HepG2 (cell line): ENCODE measurements at regions not wholly inside any gene's neighbourhood (a gene's known extent, or its start where the extent isn't known, plus 50 kb on each side); places are given as distances from the start of the nearest gene placed in this dataset.
A peak's percentile ranks its signal among the peaks of the same experiment; 100 is the strongest.

ENCODE experiments used
- ATF7 ChIP-seq, 2 experiments: fragments of 450-650 bp in 1 of 2; sonication (generic) in 1 of 2; formaldehyde crosslinking in 1 of 2; IDR thresholded peaks; 2 replicates each; pipeline versions ENCODE4 v1.4.0 to v1.6.1; 2016 to 2020; ENCODE audit warnings: antibody characterized with exemption in 1 of 2, mild to moderate bottlenecking in 1 of 2, missing genetic modification reagents in 1 of 2
- BORCS8-MEF2B ChIP-seq: sonication (generic); formaldehyde crosslinking; IDR thresholded peaks from 2 replicates; pipeline ENCODE4 v1.8.0; 2022; ENCODE audit warnings: mild to moderate bottlenecking, missing genetic modification reagents
- DPF2 ChIP-seq: sonication (generic); formaldehyde crosslinking; IDR thresholded peaks from 2 replicates; pipeline ENCODE4 v1.4.0; 2020; ENCODE audit warnings: mild to moderate bottlenecking, low read depth, missing genetic modification reagents, borderline replicate concordance
- FOXA1 ChIP-seq, 2 experiments: fragments of 450-650 bp in 1 of 2; sonication (generic) in 1 of 2; formaldehyde crosslinking in 1 of 2; IDR thresholded peaks; 2 replicates each; pipeline versions ENCODE4 v1.4.0 to v1.6.1; 2016 to 2020; ENCODE audit warnings: missing genetic modification reagents in 1 of 2
- FOXC1 ChIP-seq: sonication (generic); formaldehyde crosslinking; IDR thresholded peaks from 2 replicates; pipeline ENCODE4 v1.8.0; 2022; ENCODE audit warnings: mild to moderate bottlenecking, missing genetic modification reagents, borderline replicate concordance
- GABPB1 ChIP-seq: IDR thresholded peaks from 2 replicates; pipeline ENCODE4 v1.6.1; 2016; ENCODE audit warnings: mild to moderate bottlenecking, missing genetic modification reagents, moderate library complexity, missing compliant biosample characterization
- HES4 ChIP-seq: sonication (generic); formaldehyde crosslinking; IDR thresholded peaks from 2 replicates; pipeline ENCODE4 v1.9.0; 2021; ENCODE audit warnings: mild to moderate bottlenecking, missing genetic modification reagents, borderline replicate concordance
- KLF12 ChIP-seq: sonication (generic); formaldehyde crosslinking; IDR thresholded peaks from 2 replicates; pipeline ENCODE4 v1.4.0; 2020; ENCODE audit warnings: missing genetic modification reagents, borderline replicate concordance
- KLF15 ChIP-seq: sonication (generic); formaldehyde crosslinking; IDR thresholded peaks from 2 replicates; pipeline ENCODE4 v1.8.1; 2023; ENCODE audit warnings: borderline replicate concordance, mild to moderate bottlenecking, inconsistent platforms, missing genetic modification reagents, mixed read lengths
- KLF16 ChIP-seq, 2 experiments: sonication (generic) in 1 of 2; formaldehyde crosslinking in 1 of 2; IDR thresholded peaks; 2 replicates each; pipeline versions ENCODE4 v1.6.1 to v1.8.0; 2016 to 2023; ENCODE audit warnings: missing genetic modification reagents in 2 of 2, missing compliant biosample characterization in 1 of 2
- MZF1 ChIP-seq: sonication (generic); formaldehyde crosslinking; IDR thresholded peaks from 2 replicates; pipeline ENCODE4 v1.8.1; 2023; ENCODE audit warnings: mild to moderate bottlenecking, missing genetic modification reagents, borderline replicate concordance
- POLR2A ChIP-seq, 2 experiments: IDR thresholded peaks; 2 replicates each; pipeline ENCODE4 v1.6.1; 2011; ENCODE audit warnings: low read depth in 2 of 2, low read length in 2 of 2, mild to moderate bottlenecking in 1 of 2, moderate library complexity in 1 of 2; ENCODE audit not compliant: insufficient read depth in 1 of 2
- PRPF4 ChIP-seq: fragments of 200-400 bp; formaldehyde crosslinking; IDR thresholded peaks from 2 replicates; pipeline ENCODE4 v1.6.1; 2016; ENCODE audit warnings: low read length, low read depth; ENCODE audit not compliant: poor library complexity, severe bottlenecking
- RFX1 ChIP-seq: fragments of 450-650 bp; IDR thresholded peaks from 2 replicates; pipeline ENCODE4 v1.6.1; 2017
- SKI ChIP-seq: fragments of 450-650 bp; IDR thresholded peaks from one replicate; pipeline ENCODE4 v1.6.1; 2018; ENCODE audit warnings: mild to moderate bottlenecking; ENCODE audit not compliant: partially characterized antibody
- SNAPC2 ChIP-seq: sonication (generic); formaldehyde crosslinking; IDR thresholded peaks from 2 replicates; pipeline ENCODE4 v1.8.1; 2022; ENCODE audit warnings: mild to moderate bottlenecking, missing genetic modification reagents
- ZNF138 ChIP-seq: sonication (generic); formaldehyde crosslinking; IDR thresholded peaks from 2 replicates; pipeline ENCODE4 v1.5.0; 2020; ENCODE audit warnings: mild to moderate bottlenecking, low read depth, missing genetic modification reagents
- ZNF367 ChIP-seq: sonication (generic); formaldehyde crosslinking; IDR thresholded peaks from 2 replicates; pipeline ENCODE4 v1.4.0; 2020; ENCODE audit warnings: missing genetic modification reagents, borderline replicate concordance
- ZNF891 ChIP-seq: sonication (generic); formaldehyde crosslinking; IDR thresholded peaks from 2 replicates; pipeline ENCODE4 v1.5.0; 2020; ENCODE audit warnings: mild to moderate bottlenecking, missing genetic modification reagents
- TF ChIP-seq, protein P1 (sequence below): sonication (generic); formaldehyde crosslinking; IDR thresholded peaks from 2 replicates; pipeline ENCODE4 v1.4.0; 2020; ENCODE audit warnings: missing genetic modification reagents
- TF ChIP-seq, protein P2 (sequence below): sonication (generic); formaldehyde crosslinking; IDR thresholded peaks from 2 replicates; pipeline ENCODE4 v1.5.0; 2020; ENCODE audit warnings: missing genetic modification reagents
- TF ChIP-seq, protein P3 (sequence below), 2 experiments: sonication (generic) in 1 of 2; formaldehyde crosslinking in 1 of 2; IDR thresholded peaks; 2 replicates each; pipeline versions ENCODE4 v1.5.1 to v1.6.1; 2011 to 2020; ENCODE audit warnings: borderline replicate concordance in 1 of 2, low read depth in 1 of 2, low read length in 1 of 2, mild to moderate bottlenecking in 1 of 2, missing genetic modification reagents in 1 of 2, moderate library complexity in 1 of 2
- TF ChIP-seq, protein P4 (sequence below): sonication (generic); formaldehyde crosslinking; IDR thresholded peaks from 2 replicates; pipeline ENCODE4 v1.4.0; 2020; ENCODE audit warnings: low read depth, mild to moderate bottlenecking, missing genetic modification reagents

DNA sequence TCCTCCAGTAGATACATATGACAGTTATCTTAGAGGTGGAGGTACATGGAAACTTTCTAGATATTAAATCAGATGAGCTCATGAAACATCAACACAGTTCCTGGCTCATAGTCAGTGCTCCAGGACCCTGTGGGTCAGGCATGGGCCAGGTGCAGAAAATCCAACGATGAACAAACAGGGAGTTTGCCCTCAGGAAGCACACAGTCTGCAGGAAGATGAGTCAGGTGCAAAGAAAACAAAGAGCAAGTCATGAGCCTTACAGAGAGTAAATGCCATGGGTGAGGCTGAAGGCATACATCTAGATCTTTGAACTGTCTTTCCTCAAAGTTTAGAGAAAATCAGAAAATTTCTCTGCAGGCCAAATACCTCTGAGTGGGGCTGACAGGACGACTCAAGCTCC is 184.2 kb upstream of the TPM1 start (continued):
- TF ChIP-seq, protein P1, sequence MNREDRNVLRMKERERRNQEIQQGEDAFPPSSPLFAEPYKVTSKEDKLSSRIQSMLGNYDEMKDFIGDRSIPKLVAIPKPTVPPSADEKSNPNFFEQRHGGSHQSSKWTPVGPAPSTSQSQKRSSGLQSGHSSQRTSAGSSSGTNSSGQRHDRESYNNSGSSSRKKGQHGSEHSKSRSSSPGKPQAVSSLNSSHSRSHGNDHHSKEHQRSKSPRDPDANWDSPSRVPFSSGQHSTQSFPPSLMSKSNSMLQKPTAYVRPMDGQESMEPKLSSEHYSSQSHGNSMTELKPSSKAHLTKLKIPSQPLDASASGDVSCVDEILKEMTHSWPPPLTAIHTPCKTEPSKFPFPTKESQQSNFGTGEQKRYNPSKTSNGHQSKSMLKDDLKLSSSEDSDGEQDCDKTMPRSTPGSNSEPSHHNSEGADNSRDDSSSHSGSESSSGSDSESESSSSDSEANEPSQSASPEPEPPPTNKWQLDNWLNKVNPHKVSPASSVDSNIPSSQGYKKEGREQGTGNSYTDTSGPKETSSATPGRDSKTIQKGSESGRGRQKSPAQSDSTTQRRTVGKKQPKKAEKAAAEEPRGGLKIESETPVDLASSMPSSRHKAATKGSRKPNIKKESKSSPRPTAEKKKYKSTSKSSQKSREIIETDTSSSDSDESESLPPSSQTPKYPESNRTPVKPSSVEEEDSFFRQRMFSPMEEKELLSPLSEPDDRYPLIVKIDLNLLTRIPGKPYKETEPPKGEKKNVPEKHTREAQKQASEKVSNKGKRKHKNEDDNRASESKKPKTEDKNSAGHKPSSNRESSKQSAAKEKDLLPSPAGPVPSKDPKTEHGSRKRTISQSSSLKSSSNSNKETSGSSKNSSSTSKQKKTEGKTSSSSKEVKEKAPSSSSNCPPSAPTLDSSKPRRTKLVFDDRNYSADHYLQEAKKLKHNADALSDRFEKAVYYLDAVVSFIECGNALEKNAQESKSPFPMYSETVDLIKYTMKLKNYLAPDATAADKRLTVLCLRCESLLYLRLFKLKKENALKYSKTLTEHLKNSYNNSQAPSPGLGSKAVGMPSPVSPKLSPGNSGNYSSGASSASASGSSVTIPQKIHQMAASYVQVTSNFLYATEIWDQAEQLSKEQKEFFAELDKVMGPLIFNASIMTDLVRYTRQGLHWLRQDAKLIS (CRISPR knock-in tag): no peak
- TF ChIP-seq GABPB1 (CRISPR knock-in tag) (no peak), FOXC1 (CRISPR knock-in tag) (no peak), KLF15 (CRISPR knock-in tag) (no peak), PRPF4 (no peak), POLR2A (IDR thresholded peaks at IDR 0.05; ENCODE audit: insufficient read depth in 1 of 2, low read depth in 2 of 2, low read length in 2 of 2) (no peak), ZNF138 (CRISPR knock-in tag) (no peak), FOXA1 (IDR thresholded peaks at IDR 0.05) (no peak), FOXA1 (CRISPR knock-in tag; IDR thresholded peaks at IDR 0.05) (peak; percentile 71), KLF16 (CRISPR knock-in tag; IDR thresholded peaks at IDR 0.05) (no peak), ATF7 (IDR thresholded peaks at IDR 0.05) (no peak), ATF7 (CRISPR knock-in tag; IDR thresholded peaks at IDR 0.05) (no peak), MZF1 (CRISPR knock-in tag) (no peak), ZNF367 (CRISPR knock-in tag) (no peak), DPF2 (peak; percentile 37; the same call in 1 of the 2 replicates), BORCS8-MEF2B (CRISPR knock-in tag) (no peak), ZNF891 (CRISPR knock-in tag) (no peak), RFX1 (no peak), SKI (no peak), HES4 (CRISPR knock-in tag) (no peak), KLF12 (CRISPR knock-in tag) (no peak), SNAPC2 (no peak)
- TF ChIP-seq, protein P2, sequence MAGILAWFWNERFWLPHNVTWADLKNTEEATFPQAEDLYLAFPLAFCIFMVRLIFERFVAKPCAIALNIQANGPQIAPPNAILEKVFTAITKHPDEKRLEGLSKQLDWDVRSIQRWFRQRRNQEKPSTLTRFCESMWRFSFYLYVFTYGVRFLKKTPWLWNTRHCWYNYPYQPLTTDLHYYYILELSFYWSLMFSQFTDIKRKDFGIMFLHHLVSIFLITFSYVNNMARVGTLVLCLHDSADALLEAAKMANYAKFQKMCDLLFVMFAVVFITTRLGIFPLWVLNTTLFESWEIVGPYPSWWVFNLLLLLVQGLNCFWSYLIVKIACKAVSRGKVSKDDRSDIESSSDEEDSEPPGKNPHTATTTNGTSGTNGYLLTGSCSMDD: no peak
- TF ChIP-seq, protein P3, sequence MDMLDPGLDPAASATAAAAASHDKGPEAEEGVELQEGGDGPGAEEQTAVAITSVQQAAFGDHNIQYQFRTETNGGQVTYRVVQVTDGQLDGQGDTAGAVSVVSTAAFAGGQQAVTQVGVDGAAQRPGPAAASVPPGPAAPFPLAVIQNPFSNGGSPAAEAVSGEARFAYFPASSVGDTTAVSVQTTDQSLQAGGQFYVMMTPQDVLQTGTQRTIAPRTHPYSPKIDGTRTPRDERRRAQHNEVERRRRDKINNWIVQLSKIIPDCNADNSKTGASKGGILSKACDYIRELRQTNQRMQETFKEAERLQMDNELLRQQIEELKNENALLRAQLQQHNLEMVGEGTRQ (IDR thresholded peaks at IDR 0.05; ENCODE audit: low read depth, low read length): 0 out of 2 replicates have a peak, but pooled peaks have one; percentile 22
- TF ChIP-seq, protein P3 (CRISPR knock-in tag; IDR thresholded peaks at IDR 0.05; ENCODE audit: borderline replicate concordance): no peak
- TF ChIP-seq, protein P4, sequence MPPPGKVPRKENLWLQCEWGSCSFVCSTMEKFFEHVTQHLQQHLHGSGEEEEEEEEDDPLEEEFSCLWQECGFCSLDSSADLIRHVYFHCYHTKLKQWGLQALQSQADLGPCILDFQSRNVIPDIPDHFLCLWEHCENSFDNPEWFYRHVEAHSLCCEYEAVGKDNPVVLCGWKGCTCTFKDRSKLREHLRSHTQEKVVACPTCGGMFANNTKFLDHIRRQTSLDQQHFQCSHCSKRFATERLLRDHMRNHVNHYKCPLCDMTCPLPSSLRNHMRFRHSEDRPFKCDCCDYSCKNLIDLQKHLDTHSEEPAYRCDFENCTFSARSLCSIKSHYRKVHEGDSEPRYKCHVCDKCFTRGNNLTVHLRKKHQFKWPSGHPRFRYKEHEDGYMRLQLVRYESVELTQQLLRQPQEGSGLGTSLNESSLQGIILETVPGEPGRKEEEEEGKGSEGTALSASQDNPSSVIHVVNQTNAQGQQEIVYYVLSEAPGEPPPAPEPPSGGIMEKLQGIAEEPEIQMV: no peak
